Coronary artery (tissue), 2 donors: ENCODE measurements at regions not wholly inside any gene's neighbourhood (a gene's known extent, or its start where the extent isn't known, plus 50 kb on each side); places are given as distances from the start of the nearest gene placed in this dataset.

ENCODE experiments used
- DNase-seq: peaks from one replicate; pipeline ENCODE4 v3.0.0-alpha.2; 2017; ENCODE audit warnings: low spot score
- H3K27ac ChIP-seq, 2 donors: fragments of 200-600 bp; sonication (generic); one replicate each; pipeline ENCODE4 v1.5.1; 2016 to 2019
- H3K4me3 ChIP-seq: fragments of 200-600 bp; sonication (generic); 2 replicates; pipeline ENCODE4 v1.5.1; 2016; ENCODE audit warnings: mild to moderate bottlenecking, moderate library complexity
- TF ChIP-seq, protein P1 (sequence below): fragments of 200-600 bp; sonication (generic); IDR thresholded peaks from one replicate; pipeline ENCODE4 v1.5.1; 2019; ENCODE audit warnings: antibody characterized with exemption

GRCh38 chr4:152247271-152247975 lies 288.5 kb downstream of the FBXW7 start:
- TF ChIP-seq, protein P1, sequence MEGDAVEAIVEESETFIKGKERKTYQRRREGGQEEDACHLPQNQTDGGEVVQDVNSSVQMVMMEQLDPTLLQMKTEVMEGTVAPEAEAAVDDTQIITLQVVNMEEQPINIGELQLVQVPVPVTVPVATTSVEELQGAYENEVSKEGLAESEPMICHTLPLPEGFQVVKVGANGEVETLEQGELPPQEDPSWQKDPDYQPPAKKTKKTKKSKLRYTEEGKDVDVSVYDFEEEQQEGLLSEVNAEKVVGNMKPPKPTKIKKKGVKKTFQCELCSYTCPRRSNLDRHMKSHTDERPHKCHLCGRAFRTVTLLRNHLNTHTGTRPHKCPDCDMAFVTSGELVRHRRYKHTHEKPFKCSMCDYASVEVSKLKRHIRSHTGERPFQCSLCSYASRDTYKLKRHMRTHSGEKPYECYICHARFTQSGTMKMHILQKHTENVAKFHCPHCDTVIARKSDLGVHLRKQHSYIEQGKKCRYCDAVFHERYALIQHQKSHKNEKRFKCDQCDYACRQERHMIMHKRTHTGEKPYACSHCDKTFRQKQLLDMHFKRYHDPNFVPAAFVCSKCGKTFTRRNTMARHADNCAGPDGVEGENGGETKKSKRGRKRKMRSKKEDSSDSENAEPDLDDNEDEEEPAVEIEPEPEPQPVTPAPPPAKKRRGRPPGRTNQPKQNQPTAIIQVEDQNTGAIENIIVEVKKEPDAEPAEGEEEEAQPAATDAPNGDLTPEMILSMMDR: no peak
- DNase-seq: no peak
- no peak overlapping the region for H3K27ac ChIP-seq
- H3K4me3 ChIP-seq: no peak overlapping the region

GRCh38 chr4:152246659-152247058 lies 289.2 kb downstream of the FBXW7 start:
- H3K4me3 ChIP-seq: no peak overlapping the region
- TF ChIP-seq, protein P1: no peak
- H3K27ac ChIP-seq: no peak overlapping the region
- no peak for DNase-seq

- no peak overlapping the region for H3K27ac ChIP-seq
- no peak for DNase-seq
- no peak overlapping the region for H3K4me3 ChIP-seq
- TF ChIP-seq, protein P1: no peak
Observed at GRCh38 chr4:152245680-152246079, 290.2 kb downstream of the FBXW7 start.

DNA sequence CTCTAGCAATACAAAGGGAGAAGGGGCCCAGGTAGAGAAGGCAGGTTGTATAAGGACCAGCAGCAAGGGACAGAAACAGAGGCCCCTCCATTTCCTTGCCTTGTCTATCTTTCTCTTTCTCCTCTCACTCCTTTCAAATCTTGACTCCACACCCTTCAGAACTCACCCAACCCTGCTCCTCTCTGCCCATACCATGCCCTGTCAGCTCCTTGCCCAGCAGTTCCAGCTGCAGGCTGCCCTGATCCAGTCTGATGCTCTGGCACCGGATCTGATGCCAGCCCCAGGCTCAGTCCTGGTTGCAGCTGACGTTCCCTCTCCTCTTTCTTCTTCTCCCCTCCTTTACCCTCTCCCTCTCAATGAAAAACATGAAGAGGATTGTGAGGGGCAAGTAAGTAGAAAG lies 291.2 kb downstream of the FBXW7 start:
- Histone ChIP-seq H3K27ac (no peak overlapping the region), H3K4me3 (no peak overlapping the region)
- TF ChIP-seq, protein P1: no peak

DNA sequence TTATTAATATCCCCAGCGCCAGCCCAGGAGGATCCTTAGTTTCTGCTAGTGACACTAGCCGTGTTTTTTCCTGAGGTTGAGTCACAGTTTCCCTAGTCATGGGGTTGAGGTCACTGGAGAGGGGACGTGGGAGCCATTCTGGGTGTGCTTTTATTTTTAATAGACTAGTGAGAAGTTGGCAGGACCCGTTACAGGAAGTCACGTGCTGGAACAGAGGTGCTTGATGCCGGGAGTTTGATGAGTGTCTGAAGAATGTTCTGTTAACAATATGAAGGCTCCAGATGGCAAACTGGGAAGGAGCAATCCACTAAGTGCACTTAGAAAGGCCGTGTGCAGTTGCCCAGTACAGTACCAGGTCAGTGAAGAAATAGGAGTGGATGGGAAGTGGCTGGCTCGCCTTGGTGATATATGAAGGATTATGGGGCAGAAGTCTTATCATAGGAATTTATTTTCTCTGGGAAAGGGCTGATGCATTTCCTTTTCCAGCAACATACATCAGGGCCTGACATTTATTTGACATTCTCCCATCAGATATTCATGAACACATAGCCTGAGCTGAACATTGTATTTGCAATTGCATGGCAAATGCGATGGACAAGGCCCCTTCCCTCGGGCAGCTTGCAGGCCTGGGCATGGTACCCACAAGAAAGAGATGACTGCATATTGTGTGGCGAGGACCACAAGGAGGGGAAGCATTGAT lies 291.8 kb downstream of the FBXW7 start:
- H3K4me3 ChIP-seq: no peak overlapping the region
- DNase-seq: no peak
- TF ChIP-seq, protein P1: no peak
- H3K27ac ChIP-seq: peak overlapping the region in 1 of 2 donors; percentile 26

More for the DNA sequence above, 291.2 kb downstream of the FBXW7 start:
- DNase-seq: no peak

GRCh38 chr4:152243206-152243605 lies 292.7 kb downstream of the FBXW7 start:
- TF ChIP-seq, protein P1: no peak
- Histone ChIP-seq H3K4me3 (no peak overlapping the region), H3K27ac (no peak overlapping the region)
- DNase-seq: no peak

- no peak for DNase-seq
- TF ChIP-seq, protein P1: no peak
- no peak overlapping the region for H3K4me3 ChIP-seq
- H3K27ac ChIP-seq: no peak overlapping the region
Observed at GRCh38 chr4:152240232-152240631, 295.7 kb downstream of the FBXW7 start.
